B cell (primary cell): ENCODE measurements at regions not wholly inside any gene's neighbourhood (a gene's known extent, or its start where the extent isn't known, plus 50 kb on each side); places are given as distances from the start of the nearest gene placed in this dataset.

Experiments used
- ATAC-seq: fragments of 200-7000 bp; cut with Tn5 transposase; one replicate; pipeline ENCODE4 v1.10.0; 2021; ENCODE audit warnings: low read depth, mild to moderate bottlenecking, moderate number of reproducible peaks, moderate library complexity
- CTCF ChIA-PET: fragments of 350-600 bp; sonication (Branson Sonifier 250); formaldehyde crosslinking; loops from one replicate; lab custom pipeline; 2021; ENCODE audit warnings: antibody characterized with exemption, inconsistent platforms; lab: Charles Lee
- POLR2A ChIA-PET: fragments of 350-600 bp; sonication (Branson Sonifier 250); formaldehyde crosslinking; loops from one replicate; lab custom pipeline; 2021; ENCODE audit warnings: antibody characterized with exemption; lab: Charles Lee
- DNase-seq: peaks from one replicate; pipeline ENCODE4 v3.0.0; 2013
- H2AFZ ChIP-seq: 2 replicates; pipeline ENCODE4 v1.6.1; 2012; ENCODE audit warnings: mild to moderate bottlenecking, low read depth, low read length; ENCODE audit not compliant: insufficient read depth, poor library complexity, severe bottlenecking
- H3K27ac ChIP-seq, 2 donors: 1 replicate in 1 of 2; 2 replicates in 1 of 2; pipeline ENCODE4 v1.5.1; 2012 to 2013; ENCODE audit warnings: low read length in 2 of 2, mild to moderate bottlenecking in 2 of 2, moderate library complexity in 1 of 2
- H3K27me3 ChIP-seq, 4 experiments: fragments of 200-600 bp in 1 of 4; sonication (generic) in 1 of 4; replicated peaks in 1 of 4; 1 replicate in 2 of 4; 2 replicates in 2 of 4; pipeline versions ENCODE4 v1.6.1 to v1.7.0; 2013 to 2016; ENCODE audit warnings: low read length in 3 of 4, mild to moderate bottlenecking in 2 of 4, mixed read lengths in 1 of 4, moderate library complexity in 1 of 4; ENCODE audit not compliant: insufficient read depth in 4 of 4, control insufficient read depth in 3 of 4; ENCODE audit errors: control extremely low read depth in 1 of 4
- H3K36me3 ChIP-seq, 2 experiments: replicated peaks in 1 of 2; 1 replicate in 1 of 2; 2 replicates in 1 of 2; pipeline versions ENCODE4 v1.6.1 to v1.7.1; 2013; ENCODE audit warnings: low read length in 1 of 2; ENCODE audit not compliant: insufficient read depth in 2 of 2, control insufficient read depth in 1 of 2; ENCODE audit errors: control extremely low read depth in 1 of 2, extremely low read depth in 1 of 2
- H3K4me1 ChIP-seq, 2 donors: fragments of 200-600 bp in 1 of 2; sonication (generic) in 1 of 2; 1 replicate in 1 of 2; 2 replicates in 1 of 2; pipeline versions ENCODE4 v1.5.1 to v1.6.1; 2013 to 2017; ENCODE audit warnings: low read length in 2 of 2; ENCODE audit not compliant: control insufficient read depth in 2 of 2, insufficient read depth in 2 of 2
- H3K4me2 ChIP-seq: replicated peaks from 2 replicates; pipeline ENCODE3; 2012; ENCODE audit warnings: mild to moderate bottlenecking, low read depth, low read length; ENCODE audit not compliant: poor library complexity, severe bottlenecking
- H3K4me3 ChIP-seq, 5 experiments: fragments of 200-600 bp in 1 of 5; sonication (generic) in 1 of 5; 1 replicate in 3 of 5; 2 replicates in 2 of 5; pipeline versions ENCODE4 v1.5.1 to v1.7.0; 2011 to 2016; ENCODE audit warnings: low read length in 4 of 5, mild to moderate bottlenecking in 4 of 5, low read depth in 2 of 5, control low read depth in 1 of 5, moderate library complexity in 1 of 5; ENCODE audit not compliant: insufficient read depth in 1 of 5; ENCODE audit errors: control extremely low read depth in 1 of 5, extremely low read depth in 1 of 5
- H3K79me2 ChIP-seq: fragments of 200-600 bp; sonication (generic); one replicate; pipeline ENCODE4 v1.6.0; 2016; ENCODE audit warnings: low read length; ENCODE audit not compliant: control insufficient read depth, insufficient read depth
- H3K9ac ChIP-seq: fragments of 200-600 bp; sonication (generic); 2 replicates; pipeline ENCODE4 v1.6.1; 2017; ENCODE audit warnings: mild to moderate bottlenecking, low read length, moderate library complexity
- H3K9me3 ChIP-seq, 3 donors: one replicate each; pipeline versions ENCODE4 v1.6.1 to v1.7.1; 2013; ENCODE audit warnings: low read length in 2 of 3; ENCODE audit not compliant: control insufficient read depth in 2 of 3, insufficient read depth in 1 of 3; ENCODE audit errors: control extremely low read depth in 1 of 3
- H4K20me1 ChIP-seq: 2 replicates; pipeline ENCODE4 v1.6.0; 2012; ENCODE audit warnings: mild to moderate bottlenecking, low read length; ENCODE audit not compliant: insufficient read depth, control insufficient read depth, poor library complexity, severe bottlenecking
- H3K27ac Mint-ChIP-seq: one replicate; pipeline ENCODE4 v1.8.0; 2021; ENCODE audit warnings: mixed read lengths
- H3K27me3 Mint-ChIP-seq: one replicate; pipeline ENCODE4 v1.8.0; 2021; ENCODE audit warnings: mixed read lengths
- H3K4me1 Mint-ChIP-seq: one replicate; pipeline ENCODE4 v1.8.0; 2021; ENCODE audit warnings: mixed read lengths
- H3K4me3 Mint-ChIP-seq: one replicate; pipeline ENCODE4 v1.8.0; 2021; ENCODE audit warnings: mixed read lengths
- H3K9me3 Mint-ChIP-seq: one replicate; pipeline ENCODE4 v1.8.0; 2022; ENCODE audit warnings: mixed read lengths; ENCODE audit not compliant: insufficient read depth
- EZH2 ChIP-seq: IDR thresholded peaks from 2 replicates; pipeline ENCODE4 v1.6.1; 2012; ENCODE audit warnings: borderline replicate concordance, low read depth, mild to moderate bottlenecking, moderate library complexity, low read length; ENCODE audit not compliant: insufficient read depth, poor library complexity, severe bottlenecking
- WGBS: methylation state at CpG from one replicate; pipeline ENCODE4 v1.1.5; 2013; ENCODE audit warnings: missing lambda C conversion rate; ENCODE audit not compliant: insufficient coverage; 5-methylcytosine and 5-hydroxymethylcytosine counted together
- intact Hi-C: fragments of 100-400 bp; cut with micrococcal nuclease; formaldehyde crosslinking; loops from one replicate; pipeline ENCODE4 v1.10.0; 2022
- TF ChIP-seq, protein P1 (sequence below): fragments of 200-600 bp; IDR thresholded peaks from one replicate; pipeline ENCODE4 v1.8.0; 2022; ENCODE audit warnings: antibody characterized with exemption, mild to moderate bottlenecking

DNA sequence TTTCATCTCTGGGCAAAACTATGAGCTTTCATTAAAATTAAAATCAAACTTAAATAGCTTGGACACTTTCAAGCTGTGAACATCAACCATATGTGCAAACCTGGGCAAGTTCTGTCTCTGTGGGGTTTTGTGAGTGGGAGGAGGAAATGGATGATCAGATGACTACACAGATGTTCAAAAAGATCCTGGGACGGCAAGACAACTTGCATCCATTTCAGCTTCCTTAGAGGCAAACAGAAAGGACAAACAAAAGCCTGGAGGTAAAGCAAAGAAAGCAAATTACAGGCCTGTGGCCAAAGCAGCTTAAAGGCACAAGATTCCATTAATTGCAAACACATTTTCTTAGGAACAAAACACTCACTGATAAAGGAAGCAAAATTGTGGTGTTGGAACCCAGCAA lies 222.2 kb downstream of the NEBL start:
- Histone ChIP-seq H3K79me2 (no peaks in the 10 kb centered on the region), H2AFZ (no peak overlapping the region), H3K36me3 (no peaks in the 10 kb centered on the region), H3K9me3 (no peaks in the 10 kb centered on the region), H3K4me3 (no peak overlapping the region), H3K27me3 (no peaks in the 10 kb centered on the region), H4K20me1 (no peaks in the 10 kb centered on the region), H3K4me2 (no peak overlapping the region), H3K9ac (no peak overlapping the region), H3K27ac (no peak overlapping the region), H3K4me1 (no peaks in the 10 kb centered on the region)
- WGBS = 13% methylated on average over 1 of the region's 1 CpG
- POLR2A ChIA-PET = no interaction called here
- intact Hi-C loops = no loop called here
- ATAC-seq = no peak
- TF ChIP-seq, protein P1, sequence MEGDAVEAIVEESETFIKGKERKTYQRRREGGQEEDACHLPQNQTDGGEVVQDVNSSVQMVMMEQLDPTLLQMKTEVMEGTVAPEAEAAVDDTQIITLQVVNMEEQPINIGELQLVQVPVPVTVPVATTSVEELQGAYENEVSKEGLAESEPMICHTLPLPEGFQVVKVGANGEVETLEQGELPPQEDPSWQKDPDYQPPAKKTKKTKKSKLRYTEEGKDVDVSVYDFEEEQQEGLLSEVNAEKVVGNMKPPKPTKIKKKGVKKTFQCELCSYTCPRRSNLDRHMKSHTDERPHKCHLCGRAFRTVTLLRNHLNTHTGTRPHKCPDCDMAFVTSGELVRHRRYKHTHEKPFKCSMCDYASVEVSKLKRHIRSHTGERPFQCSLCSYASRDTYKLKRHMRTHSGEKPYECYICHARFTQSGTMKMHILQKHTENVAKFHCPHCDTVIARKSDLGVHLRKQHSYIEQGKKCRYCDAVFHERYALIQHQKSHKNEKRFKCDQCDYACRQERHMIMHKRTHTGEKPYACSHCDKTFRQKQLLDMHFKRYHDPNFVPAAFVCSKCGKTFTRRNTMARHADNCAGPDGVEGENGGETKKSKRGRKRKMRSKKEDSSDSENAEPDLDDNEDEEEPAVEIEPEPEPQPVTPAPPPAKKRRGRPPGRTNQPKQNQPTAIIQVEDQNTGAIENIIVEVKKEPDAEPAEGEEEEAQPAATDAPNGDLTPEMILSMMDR = no peak
- TF ChIP-seq EZH2 = no peak
- no peak overlapping the region for H3K4me3 Mint-ChIP-seq
- H3K9me3 Mint-ChIP-seq = peaks cover 2% of the 10 kb centered on the region
- no peaks in the 10 kb centered on the region for H3K4me1 Mint-ChIP-seq
- no peak overlapping the region for H3K27ac Mint-ChIP-seq
- no peaks in the 10 kb centered on the region for H3K27me3 Mint-ChIP-seq
- DNase-seq = no peak
- CTCF ChIA-PET = no interaction called here

DNA sequence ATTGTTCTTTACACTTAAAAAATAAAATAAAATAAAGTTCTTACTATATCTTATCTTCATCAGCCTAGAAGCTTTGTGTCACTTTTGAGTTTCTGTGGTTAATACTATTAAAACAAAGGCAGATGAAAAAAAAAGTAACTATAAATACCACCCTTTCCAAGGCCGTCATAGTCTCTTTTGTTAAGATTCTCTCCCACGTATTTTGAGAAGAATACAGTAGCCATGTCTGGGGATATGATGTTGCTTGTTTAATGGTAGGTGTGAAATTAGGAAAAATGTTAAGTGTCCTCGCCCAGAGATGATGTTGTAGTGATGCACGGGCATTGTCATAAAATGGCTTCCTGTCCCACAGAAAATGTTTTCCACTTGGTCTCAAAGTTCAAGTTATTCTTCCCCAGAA lies 223.9 kb downstream of the NEBL start:
- no peak overlapping the region for H3K4me3 Mint-ChIP-seq
- Histone ChIP-seq H4K20me1 (no peaks in the 10 kb centered on the region), H3K4me1 (no peaks in the 10 kb centered on the region), H3K79me2 (no peaks in the 10 kb centered on the region), H3K9me3 (no peaks in the 10 kb centered on the region), H3K36me3 (no peaks in the 10 kb centered on the region), H3K4me3 (no peak overlapping the region), H2AFZ (no peak overlapping the region), H3K4me2 (no peak overlapping the region), H3K27me3 (no peaks in the 10 kb centered on the region), H3K27ac (no peak overlapping the region), H3K9ac (no peak overlapping the region)
- no peak for DNase-seq
- ChIA-PET POLR2A (no interaction called here), CTCF (no interaction called here)
- no peak overlapping the region for H3K27ac Mint-ChIP-seq
- H3K27me3 Mint-ChIP-seq = no peaks in the 10 kb centered on the region
- whole genome bisulfite sequencing = no CpG with 5 or more reads among the region's 4 CpGs
- peaks cover 2% of the 10 kb centered on the region for H3K9me3 Mint-ChIP-seq
- intact Hi-C loops = no loop called here
- TF ChIP-seq EZH2 = no peak
- TF ChIP-seq, protein P1 = no peak
- no peaks in the 10 kb centered on the region for H3K4me1 Mint-ChIP-seq
- no peak for ATAC-seq
